HEK293 (cell line): ENCODE measurements at regions not wholly inside any gene's neighbourhood (a gene's known extent, or its start where the extent isn't known, plus 50 kb on each side); places are given as distances from the start of the nearest gene placed in this dataset.

ENCODE experiments used
- CTCF ChIA-PET: fragments of 350-600 bp; formaldehyde crosslinking; extraction: SDS; loops from one replicate; lab custom pipeline; 2021; ENCODE audit warnings: antibody characterized with exemption; lab: Yijun Ruan, JAX
- POLR2A ChIA-PET: fragments of 300-600 bp; formaldehyde crosslinking; extraction: SDS; loops from one replicate; lab custom pipeline; 2020; ENCODE audit warnings: antibody characterized with exemption, inconsistent platforms; lab: Yijun Ruan, JAX
- H3K27ac ChIP-seq: fragments of 200-500 bp; sonication (Bioruptor generic); 2 replicates; pipeline ENCODE4 v1.5.1; 2014; ENCODE audit warnings: low read depth, low read length, control low read depth, inconsistent platforms; ENCODE audit errors: extremely low read depth
- H3K36me3 ChIP-seq, 2 experiments: fragments of 200-500 bp in 1 of 2; sonication (Bioruptor generic) in 1 of 2; 1 replicate in 1 of 2; 2 replicates in 1 of 2; pipeline ENCODE4 v1.5.1; 2014 to 2017; ENCODE audit warnings: inconsistent platforms in 2 of 2, low read length in 2 of 2; ENCODE audit not compliant: control insufficient read depth in 2 of 2, insufficient read depth in 1 of 2
- H3K4me1 ChIP-seq: fragments of 200-500 bp; sonication (Bioruptor generic); 2 replicates; pipeline ENCODE4 v1.5.1; 2014; ENCODE audit warnings: mild to moderate bottlenecking, low read length, inconsistent platforms; ENCODE audit not compliant: control insufficient read depth, insufficient read depth
- H3K4me3 ChIP-seq: 2 replicates; pipeline ENCODE4 v1.5.1; 2011; ENCODE audit warnings: low read depth, mild to moderate bottlenecking, control low read depth, low read length, moderate library complexity
- H3K9me3 ChIP-seq: fragments of 200-500 bp; sonication (Bioruptor generic); 2 replicates; pipeline ENCODE4 v1.5.1; 2014; ENCODE audit warnings: low read depth, low read length, inconsistent platforms; ENCODE audit not compliant: control insufficient read depth, insufficient read depth
- FEZF1 ChIP-seq: fragments of 450-650 bp; formaldehyde crosslinking; IDR thresholded peaks from 2 replicates; pipeline ENCODE4 v1.5.1; 2016; ENCODE audit warnings: missing biosample characterization, missing genetic modification characterization
- PRDM2 ChIP-seq: fragments of 450-650 bp; formaldehyde crosslinking; IDR thresholded peaks from 2 replicates; pipeline ENCODE4 v1.5.1; 2016; ENCODE audit warnings: missing biosample characterization, missing genetic modification characterization, borderline replicate concordance
- PRDM6 ChIP-seq: fragments of 450-650 bp; formaldehyde crosslinking; IDR thresholded peaks from 2 replicates; pipeline ENCODE4 v1.5.1; 2017; ENCODE audit warnings: missing biosample characterization, missing genetic modification characterization
- SCRT1 ChIP-seq: fragments of 450-650 bp; formaldehyde crosslinking; IDR thresholded peaks from 2 replicates; pipeline ENCODE4 v1.5.1; 2016; ENCODE audit warnings: missing biosample characterization, missing genetic modification characterization, borderline replicate concordance
- SCRT2 ChIP-seq: fragments of 450-650 bp; formaldehyde crosslinking; IDR thresholded peaks from 2 replicates; pipeline ENCODE4 v1.5.1; 2016; ENCODE audit warnings: missing biosample characterization, missing genetic modification characterization
- SETDB1 ChIP-seq: IDR thresholded peaks from one replicate; pipeline ENCODE4 v1.6.1; 2017; ENCODE audit warnings: mild to moderate bottlenecking, low read length, moderate library complexity, mixed read lengths; ENCODE audit not compliant: insufficient read length
- SP3 ChIP-seq: fragments of 450-650 bp; formaldehyde crosslinking; IDR thresholded peaks from 2 replicates; pipeline ENCODE4 v1.5.1; 2016; ENCODE audit warnings: missing biosample characterization, missing genetic modification characterization
- WT1 ChIP-seq: fragments of 450-650 bp; formaldehyde crosslinking; IDR thresholded peaks from 2 replicates; pipeline ENCODE4 v1.5.1; 2016; ENCODE audit warnings: missing biosample characterization, missing genetic modification characterization
- ZFP69B ChIP-seq: fragments of 450-650 bp; formaldehyde crosslinking; IDR thresholded peaks from 2 replicates; pipeline ENCODE4 v1.5.1; 2016; ENCODE audit warnings: missing biosample characterization, missing genetic modification characterization
- ZIC2 ChIP-seq: fragments of 450-650 bp; formaldehyde crosslinking; IDR thresholded peaks from 2 replicates; pipeline ENCODE4 v1.5.1; 2016; ENCODE audit warnings: missing biosample characterization, missing genetic modification characterization
- ZNF19 ChIP-seq: fragments of 450-650 bp; formaldehyde crosslinking; IDR thresholded peaks from 2 replicates; pipeline ENCODE4; 2016; ENCODE audit warnings: missing biosample characterization, missing genetic modification characterization, low read depth
- ZNF23 ChIP-seq: fragments of 450-650 bp; formaldehyde crosslinking; IDR thresholded peaks from 2 replicates; pipeline ENCODE4 v1.5.1; 2016; ENCODE audit warnings: missing biosample characterization, missing genetic modification characterization, borderline replicate concordance
- ZNF239 ChIP-seq: fragments of 450-650 bp; formaldehyde crosslinking; IDR thresholded peaks from 2 replicates; pipeline ENCODE4 v1.5.1; 2016; ENCODE audit warnings: missing biosample characterization, missing genetic modification characterization
- ZNF248 ChIP-seq: fragments of 450-650 bp; formaldehyde crosslinking; IDR thresholded peaks from 2 replicates; pipeline ENCODE4 v1.5.1; 2017; ENCODE audit warnings: missing biosample characterization, missing genetic modification characterization
- ZNF394 ChIP-seq: fragments of 450-650 bp; formaldehyde crosslinking; IDR thresholded peaks from 2 replicates; pipeline ENCODE4 v1.5.1; 2016; ENCODE audit warnings: missing biosample characterization, missing genetic modification characterization, mild to moderate bottlenecking, moderate library complexity, borderline replicate concordance
- ZNF423 ChIP-seq: fragments of 450-650 bp; formaldehyde crosslinking; IDR thresholded peaks from 2 replicates; pipeline ENCODE4 v1.5.1; 2016; ENCODE audit warnings: missing biosample characterization, missing genetic modification characterization
- ZNF518A ChIP-seq: fragments of 450-650 bp; formaldehyde crosslinking; conservative IDR thresholded peaks from 2 replicates; pipeline ENCODE4 v1.5.1; 2016; ENCODE audit warnings: low read depth, missing biosample characterization, missing genetic modification characterization
- ZNF544 ChIP-seq: fragments of 450-650 bp; formaldehyde crosslinking; IDR thresholded peaks from 2 replicates; pipeline ENCODE4 v1.5.0; 2017; ENCODE audit warnings: missing biosample characterization, missing genetic modification characterization
- ZNF621 ChIP-seq: fragments of 450-650 bp; formaldehyde crosslinking; IDR thresholded peaks from 2 replicates; pipeline ENCODE4 v1.5.1; 2017; ENCODE audit warnings: missing biosample characterization, missing genetic modification characterization

GRCh38 chr3:80929576-80929975 is 831.9 kb downstream of the GBE1 start (continued):
- TF ChIP-seq ZNF518A (no peak), PRDM6 (no peak), SETDB1 (no peak), PRDM2 (tag by site-specific recombination) (no peak)

- no peaks in the 10 kb centered on the region for H3K9me3 ChIP-seq
- CTCF ChIA-PET = no interaction called here
- H3K4me1 ChIP-seq = no peaks in the 10 kb centered on the region
- H3K4me3 ChIP-seq = no peak overlapping the region
- POLR2A ChIA-PET = no interaction called here
- H3K36me3 ChIP-seq = no peaks in the 10 kb centered on the region
- no peak for TF ChIP-seq SCRT1
- TF ChIP-seq ZNF19 = no peak
- TF ChIP-seq ZFP69B (tag by site-specific recombination) = no peak
- no peak for TF ChIP-seq SCRT2 (tag by site-specific recombination)
- no peak for TF ChIP-seq WT1
- TF ChIP-seq FEZF1 (tag by site-specific recombination) = no peak
- no peak for TF ChIP-seq ZNF239 (tag by site-specific recombination)
- no peak for TF ChIP-seq ZNF248 (tag by site-specific recombination)
- no peak for TF ChIP-seq ZIC2
- no peak for TF ChIP-seq ZNF394 (tag by site-specific recombination)
- TF ChIP-seq ZNF544 = no peak
- TF ChIP-seq ZNF621 (tag by site-specific recombination) = no peak
- no peak for TF ChIP-seq SP3 (tag by site-specific recombination)
- TF ChIP-seq ZNF423 (tag by site-specific recombination) = no peak
- no peak for TF ChIP-seq ZNF23
- H3K27ac ChIP-seq = no peak overlapping the region
Observed at GRCh38 chr3:80914854-80915253, 846.6 kb downstream of the GBE1 start.
